DND-41 (cell line): ENCODE measurements at regions not wholly inside any gene's neighbourhood (a gene's known extent, or its start where the extent isn't known, plus 50 kb on each side); places are given as distances from the start of the nearest gene placed in this dataset.

Experiments
- ATAC-seq: fragments of 200-7000 bp; cut with Tn5 transposase; 3 replicates; pipeline ENCODE4 v1.9.1; 2021; ENCODE audit warnings: low read depth; ENCODE audit not compliant: insufficient read depth
- DNase-seq: peaks from one replicate; pipeline ENCODE4 v3.0.0-alpha.2; 2020
- H2AFZ ChIP-seq: 2 replicates; pipeline ENCODE4 v1.6.0; 2012; ENCODE audit warnings: low read depth, low read length
- H3K27ac ChIP-seq: 2 replicates; pipeline ENCODE4 v1.5.1; 2012; ENCODE audit warnings: low read length, inconsistent platforms
- H3K27me3 ChIP-seq: fragments of 200-600 bp; sonication (generic); 2 replicates; pipeline ENCODE4 v1.6.0; 2012; ENCODE audit warnings: low read length, mild to moderate bottlenecking, inconsistent platforms; ENCODE audit not compliant: insufficient read depth, poor library complexity
- H3K36me3 ChIP-seq: 2 replicates; pipeline ENCODE4 v1.5.1; 2012; ENCODE audit warnings: low read length, inconsistent platforms; ENCODE audit not compliant: insufficient read depth
- H3K4me1 ChIP-seq: 2 replicates; pipeline ENCODE4 v1.5.1; 2012; ENCODE audit warnings: mild to moderate bottlenecking, low read length; ENCODE audit not compliant: insufficient read depth
- H3K4me2 ChIP-seq: 2 replicates; pipeline ENCODE4 v1.6.0; 2012; ENCODE audit warnings: mild to moderate bottlenecking, moderate library complexity, low read length, inconsistent platforms; ENCODE audit not compliant: insufficient read depth
- H3K4me3 ChIP-seq, 2 experiments: fragments of 200-600 bp in 1 of 2; shearing (Covaris generic) in 1 of 2; 2 replicates each; pipeline ENCODE4 v1.5.1; 2012 to 2016; ENCODE audit warnings: inconsistent platforms in 2 of 2, low read length in 2 of 2, mild to moderate bottlenecking in 2 of 2, low read depth in 1 of 2, moderate library complexity in 1 of 2
- H3K79me2 ChIP-seq: 2 replicates; pipeline ENCODE4 v1.6.0; 2012; ENCODE audit warnings: low read length, inconsistent platforms; ENCODE audit not compliant: insufficient read depth
- H3K9ac ChIP-seq: 2 replicates; pipeline ENCODE4 v1.6.0; 2012; ENCODE audit warnings: low read depth, mild to moderate bottlenecking, inconsistent platforms, low read length, moderate library complexity
- H3K9me3 ChIP-seq: 2 replicates; pipeline ENCODE4 v1.5.1; 2012; ENCODE audit warnings: low read length, moderate library complexity, mild to moderate bottlenecking, inconsistent platforms; ENCODE audit not compliant: insufficient read depth, severe bottlenecking
- H4K20me1 ChIP-seq: 2 replicates; pipeline ENCODE4 v1.6.0; 2012; ENCODE audit warnings: low read length; ENCODE audit not compliant: insufficient read depth
- CTCF ChIP-seq: IDR thresholded peaks from 2 replicates; pipeline ENCODE4 v1.5.1; 2012; ENCODE audit warnings: borderline replicate concordance, low read length, moderate library complexity, mild to moderate bottlenecking; ENCODE audit not compliant: poor library complexity, severe bottlenecking; ENCODE audit errors: extremely low read depth
- EZH2 ChIP-seq: IDR thresholded peaks from 3 replicates; pipeline ENCODE4 v1.6.1; 2012; ENCODE audit warnings: borderline replicate concordance, low read depth, mild to moderate bottlenecking, moderate library complexity, low read length, inconsistent platforms; ENCODE audit not compliant: severe bottlenecking

GRCh38 chr2:183427558-183427957 lies 303.3 kb downstream of the NUP35 start:
- TF ChIP-seq CTCF (no peak), EZH2 (no peak)
- ATAC-seq = no peak

GRCh38 chr2:183428881-183429280 lies 304.6 kb downstream of the NUP35 start:
- no peak for ATAC-seq
- Histone ChIP-seq H3K27ac (no peak overlapping the region), H3K4me1 (no peaks in the 10 kb centered on the region), H3K9ac (no peak overlapping the region), H2AFZ (no peak overlapping the region), H3K4me2 (no peak overlapping the region), H3K4me3 (no peak overlapping the region), H3K9me3 (no peaks in the 10 kb centered on the region), H3K36me3 (no peaks in the 10 kb centered on the region), H3K27me3 (no peaks in the 10 kb centered on the region), H3K79me2 (no peaks in the 10 kb centered on the region), H4K20me1 (no peaks in the 10 kb centered on the region)
- DNase-seq = no peak
- no peak for TF ChIP-seq EZH2
- TF ChIP-seq CTCF = no peak

More at GRCh38 chr2:183427558-183427957, 303.3 kb downstream of the NUP35 start:
- H3K4me3 ChIP-seq = no peak overlapping the region
- no peaks in the 10 kb centered on the region for H3K4me1 ChIP-seq
- H4K20me1 ChIP-seq = no peaks in the 10 kb centered on the region
- H3K79me2 ChIP-seq = no peaks in the 10 kb centered on the region
- no peak overlapping the region for H3K4me2 ChIP-seq
- H2AFZ ChIP-seq = no peak overlapping the region
- H3K27me3 ChIP-seq = no peaks in the 10 kb centered on the region
- DNase-seq = no peak
- no peaks in the 10 kb centered on the region for H3K36me3 ChIP-seq
- H3K9me3 ChIP-seq = no peaks in the 10 kb centered on the region
- no peak overlapping the region for H3K9ac ChIP-seq
- H3K27ac ChIP-seq = no peak overlapping the region

GRCh38 chr2:183438541-183438940 lies 314.3 kb downstream of the NUP35 start:
- Histone ChIP-seq H3K36me3 (no peaks in the 10 kb centered on the region), H3K9ac (no peak overlapping the region), H3K9me3 (no peaks in the 10 kb centered on the region), H4K20me1 (no peaks in the 10 kb centered on the region), H3K4me1 (no peaks in the 10 kb centered on the region), H2AFZ (no peak overlapping the region), H3K27me3 (no peaks in the 10 kb centered on the region), H3K4me3 (no peak overlapping the region), H3K79me2 (no peaks in the 10 kb centered on the region), H3K27ac (no peak overlapping the region), H3K4me2 (no peak overlapping the region)
- DNase-seq = no peak
- ATAC-seq = no peak
- TF ChIP-seq EZH2 = no peak
- TF ChIP-seq CTCF = no peak

- no peak for ATAC-seq
- no peaks in the 10 kb centered on the region for H3K27me3 ChIP-seq
- H3K36me3 ChIP-seq = no peaks in the 10 kb centered on the region
- no peak for TF ChIP-seq CTCF
- no peak for TF ChIP-seq EZH2
- no peak for DNase-seq
- no peak overlapping the region for H3K4me2 ChIP-seq
- H3K4me1 ChIP-seq = no peaks in the 10 kb centered on the region
- no peak overlapping the region for H3K27ac ChIP-seq
- no peaks in the 10 kb centered on the region for H3K79me2 ChIP-seq
- no peak overlapping the region for H3K9ac ChIP-seq
- no peaks in the 10 kb centered on the region for H3K9me3 ChIP-seq
- no peaks in the 10 kb centered on the region for H4K20me1 ChIP-seq
- H2AFZ ChIP-seq = no peak overlapping the region
- no peak overlapping the region for H3K4me3 ChIP-seq
Observed at GRCh38 chr2:183455056-183455455, 330.8 kb downstream of the NUP35 start.
